GM12864 (cell line): ENCODE measurements at regions not wholly inside any gene's neighbourhood (a gene's known extent, or its start where the extent isn't known, plus 50 kb on each side); places are given as distances from the start of the nearest gene placed in this dataset.

ENCODE experiments used
- DNase-seq: peaks from one replicate; pipeline ENCODE4 v3.0.0-alpha.2; 2011; ENCODE audit warnings: low read depth
- H3K4me3 ChIP-seq: 2 replicates; pipeline ENCODE4 v1.5.1; 2011; ENCODE audit warnings: mild to moderate bottlenecking, low read depth, low read length, control low read depth
- CTCF ChIP-seq: IDR thresholded peaks from 2 replicates; pipeline ENCODE4 v1.5.1; 2011; ENCODE audit warnings: low read depth, mild to moderate bottlenecking, moderate library complexity, low read length, control low read depth, inconsistent platforms; ENCODE audit errors: missing control alignments

- TF ChIP-seq CTCF: no peak
- no peak overlapping the region for H3K4me3 ChIP-seq
- DNase-seq: no peak
Measured at GRCh38 chr10:29765330-29765729, 130.6 kb upstream of the SVIL start.

GRCh38 chr10:29763396-29763795 lies 128.6 kb upstream of the SVIL start:
- TF ChIP-seq CTCF: no peak
- no peak overlapping the region for H3K4me3 ChIP-seq
- DNase-seq: no peak

DNA sequence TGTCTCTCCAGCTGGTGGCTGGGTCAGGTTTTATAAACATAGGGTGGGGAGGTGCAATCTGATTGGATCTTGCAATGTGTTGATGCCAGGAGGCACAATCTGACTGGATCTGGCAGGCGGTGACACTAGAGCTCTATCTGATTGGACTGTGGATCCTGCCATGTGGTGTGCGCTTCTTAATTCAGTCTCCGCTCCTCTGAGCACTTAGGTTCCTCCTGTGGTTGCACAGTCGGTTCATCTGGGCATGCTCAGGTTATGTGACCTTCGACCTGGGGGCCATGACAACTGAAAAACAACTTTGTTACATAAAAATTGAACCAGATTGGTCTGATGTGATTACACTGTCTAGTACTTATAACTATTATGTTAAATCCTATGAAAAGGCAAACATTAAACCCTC lies 127.1 kb upstream of the SVIL start:
- TF ChIP-seq CTCF: no peak
- no peak for DNase-seq

DNA sequence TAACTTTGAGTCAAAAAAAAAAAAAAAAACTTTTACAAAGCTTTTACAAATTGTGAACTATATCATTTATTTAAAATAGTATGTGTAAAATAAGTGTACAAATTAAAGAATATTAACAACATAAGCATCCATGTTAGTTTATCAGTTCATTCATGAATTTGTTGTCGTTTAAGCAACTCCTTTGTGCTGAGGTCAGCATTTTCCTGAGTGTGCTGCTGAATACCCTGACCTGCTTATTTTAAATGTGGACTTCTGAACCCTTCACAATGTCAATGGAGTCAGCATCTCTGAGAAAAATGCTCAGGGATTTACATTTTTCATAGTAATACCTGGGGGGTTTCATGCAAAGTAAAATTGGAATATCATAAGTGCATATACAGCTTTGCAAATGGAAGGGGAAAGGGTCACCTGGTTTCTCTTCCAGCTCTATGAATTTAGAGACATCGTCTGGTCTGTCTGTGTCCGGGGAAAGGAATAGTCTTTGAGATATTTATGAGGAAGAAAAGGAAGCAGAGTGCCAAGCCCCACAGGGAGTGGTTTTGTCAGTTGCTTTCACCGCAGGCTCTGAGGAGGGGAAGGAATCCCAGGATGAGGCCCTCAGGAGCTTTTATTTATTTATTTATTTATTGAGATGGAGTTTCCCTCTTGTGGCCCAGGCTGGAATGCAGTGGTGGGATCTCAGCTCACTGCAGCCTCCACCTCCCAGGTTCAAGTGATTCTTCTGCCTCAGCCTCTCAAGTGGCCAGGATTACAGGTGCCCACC lies 125.5 kb upstream of the SVIL start:
- no peak for DNase-seq
- H3K4me3 ChIP-seq: no peak overlapping the region
- no peak for TF ChIP-seq CTCF

More for the DNA sequence above, 127.1 kb upstream of the SVIL start:
- H3K4me3 ChIP-seq: no peak overlapping the region

GRCh38 chr10:29757551-29758297 lies 123.0 kb upstream of the SVIL start:
- no peak for DNase-seq
- TF ChIP-seq CTCF: no peak

GRCh38 chr10:29756451-29756850 lies 121.7 kb upstream of the SVIL start:
- no peak for DNase-seq
- no peak overlapping the region for H3K4me3 ChIP-seq
- TF ChIP-seq CTCF: no peak

More at GRCh38 chr10:29757551-29758297, 123.0 kb upstream of the SVIL start:
- H3K4me3 ChIP-seq: no peak overlapping the region

DNA sequence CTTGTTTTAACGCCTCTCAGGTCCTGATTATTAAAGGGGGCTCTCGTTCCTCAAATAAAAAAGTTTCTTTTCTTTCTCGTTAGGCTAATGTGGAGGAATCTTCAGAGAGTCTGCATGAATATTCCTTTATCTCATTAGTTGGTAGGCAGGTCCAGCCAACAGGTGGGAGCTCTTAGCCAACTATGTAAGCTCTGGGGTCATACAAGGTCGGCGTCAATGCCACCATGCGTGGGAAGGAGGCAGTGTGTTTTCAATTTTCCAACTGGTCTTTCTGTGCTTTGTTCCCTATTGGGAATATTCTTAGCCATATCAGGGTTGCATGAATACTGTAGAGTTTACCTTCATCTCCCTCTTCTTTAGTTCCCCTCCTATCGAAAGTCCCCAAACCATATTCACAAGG lies 118.5 kb upstream of the SVIL start:
- TF ChIP-seq CTCF: no peak
- DNase-seq: no peak
- no peak overlapping the region for H3K4me3 ChIP-seq
